PC-9 (cell line): ENCODE measurements at regions not wholly inside any gene's neighbourhood (a gene's known extent, or its start where the extent isn't known, plus 50 kb on each side); places are given as distances from the start of the nearest gene placed in this dataset.
"Not testable (repeated sequence)": the region's sequence is repeated elsewhere in the genome, so short reads cannot be mapped to it uniquely, and the experiment has no call there.

Experiments
- BruUV-seq: library from RNA; stranded (reverse); fragments of 400-500 nt; replicated peaks from 2 replicates; lab custom pipeline; 2021; lab: Mats Ljungman, UMichigan
- CTCF ChIA-PET: fragments of 300-600 bp; sonication (Branson Sonifier 250); formaldehyde crosslinking; loops from one replicate; lab custom pipeline; 2022; ENCODE audit warnings: antibody characterized with exemption; lab: Charles Lee
- POLR2A ChIA-PET: fragments of 300-600 bp; sonication (Branson Sonifier 250); formaldehyde crosslinking; loops from one replicate; lab custom pipeline; 2022; ENCODE audit warnings: antibody characterized with exemption; ENCODE audit not compliant: unreplicated experiment; lab: Charles Lee
- DNase-seq, 2 experiments: peaks; one replicate each; pipeline versions ENCODE4 v3.0.0 to v3.0.0-alpha.2; 2015 to 2022; ENCODE audit warnings: mixed read lengths in 1 of 2
- H2AFZ ChIP-seq: fragments of 200-600 bp; sonication (generic); 2 replicates; pipeline ENCODE4 v1.8.1; 2017; ENCODE audit warnings: antibody characterized with exemption
- H3F3A ChIP-seq: fragments of 200-600 bp; sonication (generic); 2 replicates; pipeline ENCODE4 v1.8.1; 2017; ENCODE audit warnings: antibody characterized with exemption, mild to moderate bottlenecking, low read depth; ENCODE audit not compliant: insufficient read depth
- H3K27ac ChIP-seq: fragments of 200-600 bp; sonication (generic); 2 replicates; pipeline ENCODE4 v1.6.1; 2016; ENCODE audit warnings: mixed run types
- H3K27me3 ChIP-seq: fragments of 200-600 bp; sonication (generic); 2 replicates; pipeline ENCODE4 v1.6.1; 2016; ENCODE audit warnings: low read depth, mixed run types; ENCODE audit not compliant: insufficient read depth
- H3K36me3 ChIP-seq: fragments of 200-600 bp; sonication (generic); 2 replicates; pipeline ENCODE4 v1.6.1; 2016; ENCODE audit warnings: low read depth, mixed run types
- H3K4me1 ChIP-seq: fragments of 200-600 bp; sonication (generic); replicated peaks from 2 replicates; pipeline ENCODE4 v1.6.1; 2016; ENCODE audit warnings: mixed run types; ENCODE audit not compliant: insufficient read depth
- H3K4me2 ChIP-seq: fragments of 200-600 bp; sonication (generic); 2 replicates; pipeline ENCODE4 v1.6.1; 2017; ENCODE audit warnings: mixed run types
- H3K4me3 ChIP-seq: fragments of 200-600 bp; sonication (generic); 2 replicates; pipeline ENCODE4 v1.6.1; 2016; ENCODE audit warnings: mixed run types
- H3K79me2 ChIP-seq: fragments of 200-600 bp; sonication (generic); 2 replicates; pipeline ENCODE4 v1.6.1; 2017; ENCODE audit warnings: low read depth, mixed run types
- H3K9me2 ChIP-seq: fragments of 200-600 bp; sonication (generic); 2 replicates; pipeline ENCODE4 v1.8.1; 2017; ENCODE audit warnings: mild to moderate bottlenecking; ENCODE audit not compliant: insufficient read depth
- H3K9me3 ChIP-seq: fragments of 200-600 bp; sonication (generic); 2 replicates; pipeline ENCODE4 v1.8.1; 2016; ENCODE audit warnings: low read depth; ENCODE audit not compliant: insufficient read depth
- H4K20me1 ChIP-seq: fragments of 200-600 bp; sonication (generic); 2 replicates; pipeline ENCODE4 v1.8.1; 2017; ENCODE audit not compliant: insufficient read depth
- CTCF ChIP-seq: fragments of 200-600 bp; sonication (generic); conservative IDR thresholded peaks from 2 replicates; pipeline ENCODE4 v1.6.1; 2017; ENCODE audit warnings: mixed run types, antibody characterized with exemption, mild to moderate bottlenecking, moderate library complexity
- EZH2 ChIP-seq: fragments of 200-600 bp; sonication (generic); IDR thresholded peaks from 2 replicates; pipeline ENCODE4 v1.8.0; 2017; ENCODE audit warnings: antibody characterized with exemption, low read depth
- intact Hi-C: fragments of 100-400 bp; cut with micrococcal nuclease; formaldehyde crosslinking; loops from one replicate; pipeline ENCODE4 v1.10.0; 2022; ENCODE audit not compliant: unreplicated experiment

- CTCF ChIA-PET = no interaction called here
- no peak for TF ChIP-seq CTCF
- Histone ChIP-seq H3K4me3 (no peak overlapping the region), H3K9me3 (peaks cover 7% of the 10 kb centered on the region; the same call in 1 of the 2 replicates), H3K79me2 (no peaks in the 10 kb centered on the region), H3F3A (no peaks in the 10 kb centered on the region), H3K27ac (no peak overlapping the region), H3K4me1 (no peaks in the 10 kb centered on the region), H3K4me2 (no peak overlapping the region), H3K27me3 (no peaks in the 10 kb centered on the region), H4K20me1 (no peaks in the 10 kb centered on the region), H2AFZ (no peak overlapping the region), H3K36me3 (no peaks in the 10 kb centered on the region), H3K9me2 (no peaks in the 10 kb centered on the region)
- POLR2A ChIA-PET = no interaction called here
- BruUV-seq = no TSS peak
- no peak for DNase-seq
- intact Hi-C loops = no loop called here
These were observed 191.1 kb upstream of the NR5A2 start for GRCh38 chr1:199836430-199836829.

GRCh38 chr1:199837321-199837720, 190.2 kb upstream of the NR5A2 start:
- no peaks in the 10 kb centered on the region for H3K36me3 ChIP-seq
- no peak for TF ChIP-seq EZH2
- TF ChIP-seq CTCF = no peak
- H3K4me2 ChIP-seq = no peak overlapping the region
- no peaks in the 10 kb centered on the region for H3K79me2 ChIP-seq
- no peak overlapping the region for H3K27ac ChIP-seq
- H3K9me3 ChIP-seq = peaks cover 7% of the 10 kb centered on the region; the same call in 1 of the 2 replicates
- no peak overlapping the region for H2AFZ ChIP-seq
- H3F3A ChIP-seq = no peaks in the 10 kb centered on the region
- ChIA-PET CTCF (interaction anchor here (0.7 kb wide), 1 partner anchor 375 kb away, joined by 3 read pairs; no protein-coding TSS in a partner anchor), POLR2A (no interaction called here)
- BruUV-seq = no TSS peak
- no peaks in the 10 kb centered on the region for H3K27me3 ChIP-seq
- intact Hi-C loops = no loop called here
- no peaks in the 10 kb centered on the region for H4K20me1 ChIP-seq
- no peak for DNase-seq
- no peaks in the 10 kb centered on the region for H3K9me2 ChIP-seq
- H3K4me1 ChIP-seq = no peaks in the 10 kb centered on the region
- no peak overlapping the region for H3K4me3 ChIP-seq

- H3K27me3 ChIP-seq, H2AFZ ChIP-seq, H3K27ac ChIP-seq, H4K20me1 ChIP-seq, DNase-seq, H3K36me3 ChIP-seq, H3K79me2 ChIP-seq, POLR2A ChIA-PET, H3K9me2 ChIP-seq, intact Hi-C loops, CTCF ChIA-PET, H3K4me3 ChIP-seq, H3K4me2 ChIP-seq, H3K9me3 ChIP-seq, H3F3A ChIP-seq, H3K4me1 ChIP-seq, BruUV-seq: not testable (repeated sequence)
These were observed 187.9 kb upstream of the NR5A2 start for GRCh38 chr1:199839608-199840007.

GRCh38 chr1:199843096-199843495, 184.4 kb upstream of the NR5A2 start:
- H4K20me1 ChIP-seq, H3K27ac ChIP-seq, DNase-seq, H3F3A ChIP-seq, H2AFZ ChIP-seq, H3K79me2 ChIP-seq, POLR2A ChIA-PET, H3K4me3 ChIP-seq, intact Hi-C loops, H3K4me2 ChIP-seq, H3K27me3 ChIP-seq, CTCF ChIA-PET, H3K4me1 ChIP-seq, H3K9me3 ChIP-seq, BruUV-seq, H3K36me3 ChIP-seq, H3K9me2 ChIP-seq: not testable (repeated sequence)
